Thyroid gland (tissue), 4 donors: ENCODE measurements at regions not wholly inside any gene's neighbourhood (a gene's known extent, or its start where the extent isn't known, plus 50 kb on each side); places are given as distances from the start of the nearest gene placed in this dataset.

Experiments
- POLR2A ChIP-seq, 2 donors: fragments of 450-650 bp; IDR thresholded peaks; one replicate each; pipeline ENCODE4 v1.6.1; 2017; ENCODE audit warnings: antibody characterized with exemption in 2 of 2, mild to moderate bottlenecking in 2 of 2, moderate library complexity in 1 of 2
- TF ChIP-seq, protein P1 (sequence below), 6 experiments: fragments of 200-600 bp in 3 of 6; fragments of 450-650 bp in 3 of 6; sonication (generic) in 3 of 6; IDR thresholded peaks; one replicate each; pipeline ENCODE4 v1.5.1; 2016 to 2019; ENCODE audit warnings: antibody characterized with exemption in 6 of 6, mild to moderate bottlenecking in 2 of 6, inconsistent platforms in 1 of 6, moderate library complexity in 1 of 6

DNA sequence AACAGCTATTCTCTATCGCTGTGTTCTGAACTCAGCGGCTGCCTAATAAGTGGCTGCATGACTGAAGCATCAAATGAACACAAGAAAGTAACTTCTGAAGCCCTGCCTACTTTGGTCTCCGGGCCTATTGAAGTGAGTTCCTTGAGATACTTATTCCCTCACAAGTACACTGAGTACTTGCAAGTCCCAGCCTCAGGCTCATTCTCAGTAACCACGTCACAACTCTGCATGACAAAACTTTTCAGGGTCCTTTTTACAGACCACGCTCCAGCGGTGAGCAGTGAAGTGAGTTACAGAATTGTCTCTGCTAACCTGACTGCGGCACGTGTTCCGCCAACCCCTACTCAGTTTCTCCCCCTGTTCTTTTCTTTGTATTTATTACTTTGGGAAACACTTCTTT lies 1342.7 kb upstream of the ADGRL4 start:
- TF ChIP-seq, protein P1, sequence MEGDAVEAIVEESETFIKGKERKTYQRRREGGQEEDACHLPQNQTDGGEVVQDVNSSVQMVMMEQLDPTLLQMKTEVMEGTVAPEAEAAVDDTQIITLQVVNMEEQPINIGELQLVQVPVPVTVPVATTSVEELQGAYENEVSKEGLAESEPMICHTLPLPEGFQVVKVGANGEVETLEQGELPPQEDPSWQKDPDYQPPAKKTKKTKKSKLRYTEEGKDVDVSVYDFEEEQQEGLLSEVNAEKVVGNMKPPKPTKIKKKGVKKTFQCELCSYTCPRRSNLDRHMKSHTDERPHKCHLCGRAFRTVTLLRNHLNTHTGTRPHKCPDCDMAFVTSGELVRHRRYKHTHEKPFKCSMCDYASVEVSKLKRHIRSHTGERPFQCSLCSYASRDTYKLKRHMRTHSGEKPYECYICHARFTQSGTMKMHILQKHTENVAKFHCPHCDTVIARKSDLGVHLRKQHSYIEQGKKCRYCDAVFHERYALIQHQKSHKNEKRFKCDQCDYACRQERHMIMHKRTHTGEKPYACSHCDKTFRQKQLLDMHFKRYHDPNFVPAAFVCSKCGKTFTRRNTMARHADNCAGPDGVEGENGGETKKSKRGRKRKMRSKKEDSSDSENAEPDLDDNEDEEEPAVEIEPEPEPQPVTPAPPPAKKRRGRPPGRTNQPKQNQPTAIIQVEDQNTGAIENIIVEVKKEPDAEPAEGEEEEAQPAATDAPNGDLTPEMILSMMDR (IDR thresholded peaks at IDR 0.05): no peak
- no peak for TF ChIP-seq POLR2A (IDR thresholded peaks at IDR 0.05)
